Natural killer cell (primary cell): ENCODE measurements at regions not wholly inside any gene's neighbourhood (a gene's known extent, or its start where the extent isn't known, plus 50 kb on each side); places are given as distances from the start of the nearest gene placed in this dataset.

ENCODE experiments used
- ATAC-seq, 3 donors: fragments of 150-1000 bp in 2 of 3; fragments of 200-7000 bp in 1 of 3; cut with Tn5 transposase; 1 replicate in 1 of 3; 2 replicates in 2 of 3; pipeline ENCODE4 v1.10.0; 2021; ENCODE audit warnings: mild to moderate bottlenecking in 2 of 3, moderate library complexity in 2 of 3
- DNase-seq, 2 donors: peaks; one replicate each; pipeline versions ENCODE4 v3.0.0 to v3.0.0-alpha.2; 2013 to 2021; ENCODE audit warnings: mixed read lengths in 1 of 2
- H3K27ac ChIP-seq: one replicate; pipeline ENCODE4 v1.5.1; 2013; ENCODE audit warnings: mild to moderate bottlenecking, low read length
- H3K27me3 ChIP-seq: one replicate; pipeline ENCODE4 v1.6.1; 2013; ENCODE audit warnings: low read length; ENCODE audit not compliant: control insufficient read depth, insufficient read depth
- H3K36me3 ChIP-seq: one replicate; pipeline ENCODE4 v1.6.1; 2013; ENCODE audit warnings: low read length; ENCODE audit not compliant: control insufficient read depth, insufficient read depth
- H3K4me1 ChIP-seq: one replicate; pipeline ENCODE4 v1.6.1; 2013; ENCODE audit warnings: low read length; ENCODE audit not compliant: control insufficient read depth, insufficient read depth
- H3K4me3 ChIP-seq: one replicate; pipeline ENCODE4 v1.5.1; 2013; ENCODE audit warnings: low read length
- H3K9me3 ChIP-seq: one replicate; pipeline ENCODE4 v1.6.1; 2013; ENCODE audit warnings: low read length; ENCODE audit not compliant: control insufficient read depth, insufficient read depth
- H3K27ac Mint-ChIP-seq, 2 donors: one replicate each; pipeline ENCODE4 v1.8.0; 2022; ENCODE audit warnings: mild to moderate bottlenecking in 2 of 2, mixed read lengths in 2 of 2, moderate library complexity in 1 of 2
- H3K27me3 Mint-ChIP-seq, 2 donors: one replicate each; pipeline ENCODE4 v1.8.0; 2022; ENCODE audit warnings: low read depth in 2 of 2, mixed read lengths in 2 of 2
- H3K36me3 Mint-ChIP-seq: one replicate; pipeline ENCODE4 v1.8.0; 2022; ENCODE audit warnings: mixed read lengths
- H3K4me1 Mint-ChIP-seq, 2 donors: one replicate each; pipeline ENCODE4 v1.8.0; 2022; ENCODE audit warnings: mixed read lengths in 2 of 2
- H3K4me3 Mint-ChIP-seq: one replicate; pipeline ENCODE4 v1.8.0; 2022; ENCODE audit warnings: mild to moderate bottlenecking, moderate library complexity, mixed read lengths
- H3K9me3 Mint-ChIP-seq, 2 donors: one replicate each; pipeline ENCODE4 v1.8.0; 2022; ENCODE audit warnings: mixed read lengths in 2 of 2
- CTCF ChIP-seq: fragments of 200-600 bp; IDR thresholded peaks from one replicate; pipeline ENCODE4 v1.8.0; 2022; ENCODE audit warnings: antibody characterized with exemption
- WGBS: methylation state at CpG from one replicate; pipeline ENCODE4 v1.1.7; 2013; ENCODE audit warnings: missing lambda C conversion rate; ENCODE audit not compliant: insufficient coverage; 5-methylcytosine and 5-hydroxymethylcytosine counted together
- intact Hi-C: fragments of 100-400 bp; cut with micrococcal nuclease; formaldehyde crosslinking; loops from one replicate; pipeline ENCODE4 v1.14.2; 2022

GRCh38 chr2:42859791-42860190 is 67.4 kb upstream of the HAAO start:
- Histone ChIP-seq H3K4me1 (no peaks in the 10 kb centered on the region), H3K4me3 (no peak overlapping the region), H3K9me3 (peaks cover 3% of the 10 kb centered on the region), H3K27ac (no peak overlapping the region), H3K27me3 (no peaks in the 10 kb centered on the region), H3K36me3 (no peaks in the 10 kb centered on the region)
- Mint-ChIP-seq H3K4me3 (no peak overlapping the region), H3K9me3 (no peaks in the 10 kb centered on the region), H3K36me3 (no peaks in the 10 kb centered on the region), H3K4me1 (no peaks in the 10 kb centered on the region), H3K27ac (no peak overlapping the region), H3K27me3 (no peaks in the 10 kb centered on the region)
- WGBS, result 40% methylated on average over 4 of the region's 4 CpGs
- no peak for TF ChIP-seq CTCF
- ATAC-seq, result no peak
- no peak for DNase-seq
- intact Hi-C loops, result loop anchor here (2.0 to 10.0 kb wide), 3 partner anchors 623 to 715 kb away; no protein-coding TSS in a partner anchor

DNA sequence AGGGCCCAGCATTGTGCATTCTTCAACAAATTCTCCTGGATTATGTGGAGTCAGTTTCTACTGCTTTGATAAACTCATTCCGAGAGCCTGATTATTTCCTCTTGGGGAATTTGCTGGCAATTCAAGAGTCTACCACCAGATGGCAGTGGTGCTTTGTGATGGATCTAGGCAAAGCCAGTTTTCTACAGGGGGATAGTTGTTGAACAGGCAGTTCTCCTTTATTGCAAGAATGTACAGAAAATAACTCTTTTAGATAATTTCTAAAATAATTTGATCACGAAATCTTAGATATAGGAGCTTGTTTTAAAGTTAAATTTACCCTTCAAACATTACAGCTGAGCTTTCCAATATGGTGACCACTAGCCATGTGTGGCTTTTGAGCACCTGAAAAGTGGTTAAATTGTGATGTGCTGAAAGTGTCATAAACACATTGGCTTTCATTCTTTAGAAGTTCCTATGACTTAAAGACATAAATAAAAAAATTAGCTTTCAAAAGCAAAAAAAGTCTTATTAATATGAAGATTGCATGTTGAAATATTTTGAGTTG is 66.7 kb upstream of the HAAO start:
- TF ChIP-seq CTCF, result peak; percentile 81
- no peaks in the 10 kb centered on the region for H3K36me3 Mint-ChIP-seq
- no peaks in the 10 kb centered on the region for H3K27me3 Mint-ChIP-seq

DNA sequence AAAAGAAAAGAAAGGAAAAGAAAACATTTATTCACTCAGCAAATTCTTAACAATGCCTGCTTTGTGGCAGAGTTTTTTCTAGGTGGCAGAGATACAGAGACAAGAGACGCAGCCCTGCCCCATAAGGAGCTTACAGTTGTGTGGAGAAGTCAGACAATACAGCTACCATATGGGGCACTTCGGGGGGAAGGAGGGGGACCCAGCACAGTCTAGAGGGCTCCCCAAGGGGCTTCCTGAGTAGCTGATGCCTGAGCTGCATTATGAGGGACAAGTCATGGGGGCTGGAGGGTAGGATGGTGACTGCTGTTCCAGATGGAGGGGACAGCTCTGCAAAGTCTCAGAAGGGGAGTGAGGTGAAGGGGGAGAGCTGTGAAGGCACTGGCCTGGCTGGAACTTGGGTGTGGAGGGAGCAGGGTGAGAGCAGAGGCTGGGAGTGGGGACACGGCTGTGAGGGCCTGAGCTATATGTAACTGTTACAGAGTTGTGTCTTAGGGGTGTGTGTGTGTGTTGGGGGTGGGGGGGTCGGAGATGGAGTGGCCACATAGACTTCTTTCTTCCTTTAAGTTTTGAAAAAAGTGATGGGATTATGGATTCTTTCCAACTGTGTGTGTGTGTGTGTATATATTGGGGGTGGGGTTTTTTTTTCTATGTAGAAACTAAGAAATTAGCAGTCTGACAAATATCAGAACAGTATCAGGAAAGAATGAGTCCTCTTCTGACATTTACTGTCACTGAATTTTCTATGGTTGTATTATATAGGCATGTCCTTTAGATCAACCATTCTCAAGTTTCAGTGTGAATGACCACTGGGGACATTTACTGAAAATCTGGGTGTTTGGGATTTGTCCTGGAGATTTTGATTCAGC is 66.0 kb upstream of the HAAO start:
- H3K36me3 ChIP-seq, result no peaks in the 10 kb centered on the region
- H3K9me3 Mint-ChIP-seq, result no peaks in the 10 kb centered on the region
- H3K4me1 ChIP-seq, result no peaks in the 10 kb centered on the region
- 68% methylated on average over 4 of the region's 4 CpGs for WGBS
- H3K4me1 Mint-ChIP-seq, result no peaks in the 10 kb centered on the region
- H3K27ac Mint-ChIP-seq, result no peak overlapping the region
- peaks cover 3% of the 10 kb centered on the region for H3K9me3 ChIP-seq
- no peak overlapping the region for H3K4me3 ChIP-seq
- no peak for ATAC-seq
- H3K4me3 Mint-ChIP-seq, result no peak overlapping the region
- no peaks in the 10 kb centered on the region for H3K27me3 ChIP-seq
- no peak for TF ChIP-seq CTCF
- intact Hi-C loops, result loop anchor here (2.0 to 10.0 kb wide), 3 partner anchors 624 to 716 kb away; no protein-coding TSS in a partner anchor
- H3K27ac ChIP-seq, result no peak overlapping the region
- H3K36me3 Mint-ChIP-seq, result no peaks in the 10 kb centered on the region
- no peaks in the 10 kb centered on the region for H3K27me3 Mint-ChIP-seq
- no peak for DNase-seq

More for the DNA sequence above, 66.7 kb upstream of the HAAO start:
- peak in 2 of 3 donors; percentile 50 to 67 for ATAC-seq
- H3K4me1 Mint-ChIP-seq, result no peaks in the 10 kb centered on the region
- peaks cover 3% of the 10 kb centered on the region for H3K9me3 ChIP-seq
- H3K27ac Mint-ChIP-seq, result no peak overlapping the region
- no peaks in the 10 kb centered on the region for H3K4me1 ChIP-seq
- no peaks in the 10 kb centered on the region for H3K36me3 ChIP-seq
- no peaks in the 10 kb centered on the region for H3K27me3 ChIP-seq
- intact Hi-C loops, result loop anchor here (2.0 to 10.0 kb wide), 3 partner anchors 624 to 716 kb away; no protein-coding TSS in a partner anchor
- no peak overlapping the region for H3K4me3 ChIP-seq
- H3K4me3 Mint-ChIP-seq, result no peak overlapping the region
- H3K27ac ChIP-seq, result no peak overlapping the region
- peak; percentile 49 to 76 for DNase-seq
- no peaks in the 10 kb centered on the region for H3K9me3 Mint-ChIP-seq
- WGBS, result 21% methylated on average over 1 of the region's 2 CpGs
